ENCODE measurements at regions not wholly inside any gene's neighbourhood (a gene's known extent, or its start where the extent isn't known, plus 50 kb on each side); places are given as distances from the start of the nearest gene placed in this dataset.
A peak's percentile ranks its signal among the peaks of the same experiment; 100 is the strongest.
"Not testable (repeated sequence)": the region's sequence is repeated elsewhere in the genome, so short reads cannot be mapped to it uniquely, and the experiment has no call there.

- peak; percentile 80 for DNase-seq (ENCODE audit: low read depth)
- no peak overlapping the region for H3K4me3 ChIP-seq (replicated peaks; ENCODE audit: low read depth, low read length)
- no peak for TF ChIP-seq CTCF (IDR thresholded peaks at IDR 0.05; ENCODE audit: low read length, missing control alignments)
These were observed 564.4 kb upstream of the LUZP2 start for GRCh38 chr11:23932485-23932898.

GRCh38 chr11:23933721-23934120, 563.1 kb upstream of the LUZP2 start:
- DNase-seq (ENCODE audit: low read depth): no peak
- no peak for TF ChIP-seq CTCF (IDR thresholded peaks at IDR 0.05; ENCODE audit: low read length, missing control alignments)
- H3K4me3 ChIP-seq (replicated peaks; ENCODE audit: low read depth, low read length): no peak overlapping the region

- not testable (repeated sequence) for DNase-seq (ENCODE audit: low read depth); H3K4me3 ChIP-seq (replicated peaks; ENCODE audit: low read depth, low read length)
These were observed 562.1 kb upstream of the LUZP2 start for GRCh38 chr11:23934671-23935270.

GRCh38 chr11:23942117-23942815, 554.6 kb upstream of the LUZP2 start:
- not testable (repeated sequence) for DNase-seq (ENCODE audit: low read depth)

GRCh38 chr11:23944923-23945322, 551.9 kb upstream of the LUZP2 start:
- no peak overlapping the region for H3K4me3 ChIP-seq (replicated peaks; ENCODE audit: low read depth, low read length)
- no peak for TF ChIP-seq CTCF (IDR thresholded peaks at IDR 0.05; ENCODE audit: low read length, missing control alignments)
- DNase-seq (ENCODE audit: low read depth): no peak

More at GRCh38 chr11:23942117-23942815, 554.6 kb upstream of the LUZP2 start:
- not testable (repeated sequence) for H3K4me3 ChIP-seq (replicated peaks; ENCODE audit: low read depth, low read length)

GRCh38 chr11:23947883-23948282, 549.0 kb upstream of the LUZP2 start:
- no peak for DNase-seq (ENCODE audit: low read depth)
- TF ChIP-seq CTCF (IDR thresholded peaks at IDR 0.05; ENCODE audit: low read length, missing control alignments): no peak

GRCh38 chr11:23948851-23949250, 548.0 kb upstream of the LUZP2 start:
- no peak overlapping the region for H3K4me3 ChIP-seq (replicated peaks; ENCODE audit: low read depth, low read length)
- no peak for DNase-seq (ENCODE audit: low read depth)
- no peak for TF ChIP-seq CTCF (IDR thresholded peaks at IDR 0.05; ENCODE audit: low read length, missing control alignments)

More at GRCh38 chr11:23947883-23948282, 549.0 kb upstream of the LUZP2 start:
- no peak overlapping the region for H3K4me3 ChIP-seq (replicated peaks; ENCODE audit: low read depth, low read length)

Data from fibroblast of pulmonary artery (primary cell).